ENCODE measurements at regions not wholly inside any gene's neighbourhood (a gene's known extent, or its start where the extent isn't known, plus 50 kb on each side); places are given as distances from the start of the nearest gene placed in this dataset.

- Histone ChIP-seq H3K36me3 (replicated peaks; ENCODE audit: insufficient read depth, low read length) (no peaks in the 10 kb centered on the region), H3K4me2 (ENCODE audit: low read depth, low read length) (no peak overlapping the region; the same call in 1 of the 2 replicates), H3K9ac (ENCODE audit: low read length) (no peak overlapping the region)
Observed at GRCh38 chr5:5026409-5026785, 113.7 kb upstream of the ADAMTS16 start.

GRCh38 chr5:5031665-5032064 is 108.5 kb upstream of the ADAMTS16 start:
- no peak overlapping the region for H3K4me2 ChIP-seq (ENCODE audit: low read depth, low read length)
- no peaks in the 10 kb centered on the region for H3K4me1 ChIP-seq (ENCODE audit: low read length)
- no peaks in the 10 kb centered on the region for H3K9me2 ChIP-seq (replicated peaks; ENCODE audit: insufficient read depth, low read length)
- TF ChIP-seq EZH2 (optimal IDR thresholded peaks at IDR 0.05; ENCODE audit: low read depth, low read length) (no peak), EZH2phosphoT487 (IDR thresholded peaks at IDR 0.05; ENCODE audit: low read length) (no peak)
- H3K9me3 ChIP-seq (replicated peaks; ENCODE audit: insufficient read depth, low read length): no peaks in the 10 kb centered on the region
- no peak overlapping the region for H3K9ac ChIP-seq (ENCODE audit: low read length)
- no peaks in the 10 kb centered on the region for H3F3A ChIP-seq (ENCODE audit: insufficient read depth, low read length)
- H3K36me3 ChIP-seq (replicated peaks; ENCODE audit: insufficient read depth, low read length): no peaks in the 10 kb centered on the region
- DNase-seq: no peak
- no peak overlapping the region for H3K4me3 ChIP-seq (ENCODE audit: low read length)
- no peak overlapping the region for H2AFZ ChIP-seq (ENCODE audit: low read length)
- no peaks in the 10 kb centered on the region for H3K79me2 ChIP-seq (ENCODE audit: low read length)
- H3K27ac ChIP-seq (ENCODE audit: low read length): no peak overlapping the region
- no peaks in the 10 kb centered on the region for H4K20me1 ChIP-seq (ENCODE audit: insufficient read depth, low read length)
- no peaks in the 10 kb centered on the region for H3K27me3 ChIP-seq (replicated peaks; ENCODE audit: insufficient read depth, low read length)

More at GRCh38 chr5:5026409-5026785, 113.7 kb upstream of the ADAMTS16 start:
- Histone ChIP-seq H3F3A (ENCODE audit: insufficient read depth, low read length) (no peaks in the 10 kb centered on the region), H3K27me3 (replicated peaks; ENCODE audit: insufficient read depth, low read length) (no peaks in the 10 kb centered on the region), H3K27ac (ENCODE audit: low read length) (no peak overlapping the region), H3K79me2 (ENCODE audit: low read length) (no peaks in the 10 kb centered on the region), H2AFZ (ENCODE audit: low read length) (peak overlapping the region; percentile 73), H3K4me3 (ENCODE audit: low read length) (no peak overlapping the region), H3K9me2 (replicated peaks; ENCODE audit: insufficient read depth, low read length) (no peaks in the 10 kb centered on the region), H3K9me3 (replicated peaks; ENCODE audit: insufficient read depth, low read length) (no peaks in the 10 kb centered on the region), H3K4me1 (ENCODE audit: low read length) (peaks cover 6% of the 10 kb centered on the region), H4K20me1 (ENCODE audit: insufficient read depth, low read length) (no peaks in the 10 kb centered on the region)
- no peak for DNase-seq
- TF ChIP-seq EZH2phosphoT487 (IDR thresholded peaks at IDR 0.05; ENCODE audit: low read length) (no peak), EZH2 (optimal IDR thresholded peaks at IDR 0.05; ENCODE audit: low read depth, low read length) (no peak), CTCF (IDR thresholded peaks at IDR 0.05; ENCODE audit: low read length) (no peak)

GRCh38 chr5:5037674-5038073 is 102.5 kb upstream of the ADAMTS16 start:
- Histone ChIP-seq H2AFZ (ENCODE audit: low read length) (no peak overlapping the region), H4K20me1 (ENCODE audit: insufficient read depth, low read length) (no peaks in the 10 kb centered on the region), H3K4me3 (ENCODE audit: low read length) (no peak overlapping the region), H3K4me2 (ENCODE audit: low read depth, low read length) (peak overlapping the region; percentile 6; the same call in 1 of the 2 replicates), H3K79me2 (ENCODE audit: low read length) (no peaks in the 10 kb centered on the region), H3K9ac (ENCODE audit: low read length) (no peak overlapping the region), H3K9me3 (replicated peaks; ENCODE audit: insufficient read depth, low read length) (no peaks in the 10 kb centered on the region), H3K9me2 (replicated peaks; ENCODE audit: insufficient read depth, low read length) (no peaks in the 10 kb centered on the region), H3K4me1 (ENCODE audit: low read length) (no peaks in the 10 kb centered on the region), H3K27me3 (replicated peaks; ENCODE audit: insufficient read depth, low read length) (no peaks in the 10 kb centered on the region), H3F3A (ENCODE audit: insufficient read depth, low read length) (no peaks in the 10 kb centered on the region), H3K27ac (ENCODE audit: low read length) (no peak overlapping the region), H3K36me3 (replicated peaks; ENCODE audit: insufficient read depth, low read length) (no peaks in the 10 kb centered on the region)
- TF ChIP-seq CTCF (IDR thresholded peaks at IDR 0.05; ENCODE audit: low read length): no peak
- no peak for TF ChIP-seq EZH2 (optimal IDR thresholded peaks at IDR 0.05; ENCODE audit: low read depth, low read length)
- TF ChIP-seq EZH2phosphoT487 (IDR thresholded peaks at IDR 0.05; ENCODE audit: low read length): no peak
- DNase-seq: no peak

GRCh38 chr5:5039918-5040317 is 100.2 kb upstream of the ADAMTS16 start:
- Histone ChIP-seq H3K9me2 (replicated peaks; ENCODE audit: insufficient read depth, low read length) (no peaks in the 10 kb centered on the region), H3K4me2 (ENCODE audit: low read depth, low read length) (no peak overlapping the region), H2AFZ (ENCODE audit: low read length) (no peak overlapping the region), H3K27me3 (replicated peaks; ENCODE audit: insufficient read depth, low read length) (no peaks in the 10 kb centered on the region), H3K9me3 (replicated peaks; ENCODE audit: insufficient read depth, low read length) (no peaks in the 10 kb centered on the region), H3K27ac (ENCODE audit: low read length) (no peak overlapping the region), H3K4me3 (ENCODE audit: low read length) (no peak overlapping the region), H3K79me2 (ENCODE audit: low read length) (no peaks in the 10 kb centered on the region), H3F3A (ENCODE audit: insufficient read depth, low read length) (no peaks in the 10 kb centered on the region), H3K36me3 (replicated peaks; ENCODE audit: insufficient read depth, low read length) (no peaks in the 10 kb centered on the region), H3K4me1 (ENCODE audit: low read length) (no peaks in the 10 kb centered on the region), H3K9ac (ENCODE audit: low read length) (no peak overlapping the region), H4K20me1 (ENCODE audit: insufficient read depth, low read length) (no peaks in the 10 kb centered on the region)
- TF ChIP-seq EZH2phosphoT487 (IDR thresholded peaks at IDR 0.05; ENCODE audit: low read length) (no peak), EZH2 (optimal IDR thresholded peaks at IDR 0.05; ENCODE audit: low read depth, low read length) (no peak), CTCF (IDR thresholded peaks at IDR 0.05; ENCODE audit: low read length) (no peak)
- DNase-seq: no peak

Data from MM.1S (cell line).